H9 (cell line): ENCODE measurements at regions not wholly inside any gene's neighbourhood (a gene's known extent, or its start where the extent isn't known, plus 50 kb on each side); places are given as distances from the start of the nearest gene placed in this dataset.

Experiments used
- DNase-seq: peaks from one replicate; pipeline ENCODE4 v3.0.0-alpha.2; 2017
- H2AFZ ChIP-seq: one replicate; pipeline ENCODE4 v1.6.1; 2013; ENCODE audit warnings: mild to moderate bottlenecking, low read length, control low read depth, moderate library complexity
- H2AK5ac ChIP-seq: 2 replicates; pipeline ENCODE4 v1.6.1; 2013; ENCODE audit warnings: low read length, control low read depth, mixed read lengths; ENCODE audit not compliant: insufficient read length
- H2BK120ac ChIP-seq: one replicate; pipeline ENCODE4 v1.6.1; 2013; ENCODE audit warnings: low read depth, mild to moderate bottlenecking, low read length, control low read depth, inconsistent platforms; ENCODE audit not compliant: poor library complexity, severe bottlenecking
- H2BK12ac ChIP-seq: 2 replicates; pipeline ENCODE4 v1.6.1; 2013; ENCODE audit warnings: low read length, control low read depth, mixed read lengths, low read depth; ENCODE audit not compliant: insufficient read length
- H2BK15ac ChIP-seq: 2 replicates; pipeline ENCODE4 v1.6.1; 2013; ENCODE audit warnings: low read depth, low read length, control low read depth
- H2BK20ac ChIP-seq: one replicate; pipeline ENCODE4 v1.6.1; 2013; ENCODE audit warnings: low read depth, mild to moderate bottlenecking, low read length, control low read depth, inconsistent platforms; ENCODE audit not compliant: poor library complexity, severe bottlenecking
- H2BK5ac ChIP-seq: 2 replicates; pipeline ENCODE4 v1.6.1; 2013; ENCODE audit warnings: low read length, control low read depth, mixed read lengths; ENCODE audit not compliant: insufficient read length
- H3K14ac ChIP-seq: 2 replicates; pipeline ENCODE4 v1.6.1; 2013; ENCODE audit warnings: low read length, control low read depth; ENCODE audit not compliant: insufficient read depth
- H3K18ac ChIP-seq: 2 replicates; pipeline ENCODE4 v1.6.1; 2013; ENCODE audit warnings: low read depth, mild to moderate bottlenecking, mixed read lengths, low read length, control low read depth; ENCODE audit not compliant: insufficient read length
- H3K23ac ChIP-seq: 2 replicates; pipeline ENCODE4 v1.6.1; 2013; ENCODE audit warnings: low read length, control low read depth, mixed read lengths, low read depth; ENCODE audit not compliant: insufficient read length
- H3K23me2 ChIP-seq: 2 replicates; pipeline ENCODE4 v1.6.1; 2013; ENCODE audit warnings: low read depth, mild to moderate bottlenecking, mixed read lengths, low read length, control low read depth; ENCODE audit not compliant: insufficient read length, poor library complexity, severe bottlenecking
- H3K27ac ChIP-seq: 2 replicates; pipeline ENCODE4 v1.5.1; 2013; ENCODE audit warnings: low read length, control low read depth, mixed read lengths, low read depth; ENCODE audit not compliant: insufficient read length
- H3K27me3 ChIP-seq: 2 replicates; pipeline ENCODE4 v1.6.1; 2013; ENCODE audit warnings: low read length, control low read depth, inconsistent platforms; ENCODE audit not compliant: insufficient read depth
- H3K4ac ChIP-seq: 2 replicates; pipeline ENCODE4 v1.6.1; 2013; ENCODE audit warnings: low read depth, mild to moderate bottlenecking, control low read depth, inconsistent platforms, low read length, moderate library complexity
- H3K4me1 ChIP-seq: 2 replicates; pipeline ENCODE4 v1.6.1; 2013; ENCODE audit warnings: low read length, control low read depth, inconsistent platforms; ENCODE audit not compliant: insufficient read depth
- H3K4me2 ChIP-seq: 2 replicates; pipeline ENCODE4 v1.6.1; 2013; ENCODE audit warnings: low read length, control low read depth, mixed read lengths; ENCODE audit not compliant: insufficient read length, insufficient read depth
- H3K56ac ChIP-seq: 2 replicates; pipeline ENCODE4 v1.6.1; 2013; ENCODE audit warnings: low read depth, mild to moderate bottlenecking, mixed read lengths, low read length, control low read depth; ENCODE audit not compliant: insufficient read length
- H3K79me1 ChIP-seq: 2 replicates; pipeline ENCODE4 v1.6.1; 2013; ENCODE audit warnings: low read depth, mild to moderate bottlenecking, moderate library complexity, low read length, control low read depth, inconsistent platforms; ENCODE audit not compliant: insufficient read depth, poor library complexity, severe bottlenecking
- H3K79me2 ChIP-seq: 2 replicates; pipeline ENCODE4 v1.6.1; 2013; ENCODE audit warnings: low read length, control low read depth, inconsistent platforms; ENCODE audit not compliant: insufficient read depth
- H3K9ac ChIP-seq: 2 replicates; pipeline ENCODE4 v1.6.1; 2013; ENCODE audit warnings: low read length, control low read depth, mixed read lengths; ENCODE audit not compliant: insufficient read length; ENCODE audit errors: extremely low read depth
- H3K9me3 ChIP-seq: one replicate; pipeline ENCODE4 v1.6.1; 2013; ENCODE audit warnings: low read depth, low read length, inconsistent platforms; ENCODE audit not compliant: control insufficient read depth
- H3T11ph ChIP-seq: one replicate; pipeline ENCODE4 v1.6.1; 2013; ENCODE audit warnings: mild to moderate bottlenecking, low read length, control low read depth, inconsistent platforms
- H4K20me1 ChIP-seq: one replicate; pipeline ENCODE4 v1.6.1; 2013; ENCODE audit not compliant: control insufficient read depth, insufficient read length, insufficient read depth
- H4K5ac ChIP-seq: 2 replicates; pipeline ENCODE4 v1.6.1; 2013; ENCODE audit warnings: low read depth, mild to moderate bottlenecking, mixed read lengths, low read length, control low read depth; ENCODE audit not compliant: insufficient read length
- H4K8ac ChIP-seq: replicated peaks from 2 replicates; pipeline ENCODE4 v1.6.1; 2013; ENCODE audit warnings: low read length, control low read depth, mixed read lengths, low read depth; ENCODE audit not compliant: insufficient read length
- H4K91ac ChIP-seq: 2 replicates; pipeline ENCODE4 v1.6.1; 2013; ENCODE audit warnings: low read depth, mild to moderate bottlenecking, moderate library complexity, mixed read lengths, low read length, control low read depth; ENCODE audit not compliant: insufficient read length
- H3K27ac Mint-ChIP-seq, 3 experiments: 2 replicates in 2 of 3; 3 replicates in 1 of 3; pipeline ENCODE4 v1.8.0; 2020 to 2021; ENCODE audit warnings: mixed read lengths in 3 of 3, mild to moderate bottlenecking in 1 of 3, moderate library complexity in 1 of 3
- H3K27me3 Mint-ChIP-seq: 2 replicates; pipeline ENCODE4 v1.8.0; 2021; ENCODE audit warnings: low read depth, mild to moderate bottlenecking, moderate library complexity, mixed read lengths
- H3K36me3 Mint-ChIP-seq, 3 experiments: 2 replicates in 2 of 3; 3 replicates in 1 of 3; pipeline ENCODE4 v1.8.0; 2020 to 2021; ENCODE audit warnings: low read depth in 3 of 3, mixed read lengths in 3 of 3; ENCODE audit not compliant: insufficient read depth in 1 of 3
- H3K4me1 Mint-ChIP-seq, 2 experiments: 2 replicates each; pipeline ENCODE4 v1.8.0; 2020; ENCODE audit warnings: mixed read lengths in 2 of 2
- H3K4me3 Mint-ChIP-seq, 2 experiments: 2 replicates in 1 of 2; 3 replicates in 1 of 2; pipeline ENCODE4 v1.8.0; 2020 to 2021; ENCODE audit warnings: mild to moderate bottlenecking in 2 of 2, mixed read lengths in 2 of 2, moderate library complexity in 1 of 2
- H3K9me3 Mint-ChIP-seq, 2 experiments: 2 replicates in 1 of 2; 3 replicates in 1 of 2; pipeline ENCODE4 v1.8.0; 2020; ENCODE audit warnings: mild to moderate bottlenecking in 2 of 2, mixed read lengths in 2 of 2, moderate library complexity in 1 of 2
- CTCF ChIP-seq: fragments of 200-600 bp; sonication (generic); conservative IDR thresholded peaks from 3 replicates; pipeline ENCODE4 v1.8.0; 2021; ENCODE audit warnings: antibody characterized with exemption, mild to moderate bottlenecking
- WGBS: extraction: QIAGEN DNeasy Blood & Tissue Kit; methylation state at CpG from one replicate; pipeline ENCODE4 v1.1.7; 2013; ENCODE audit warnings: missing lambda C conversion rate, low lambda C conversion rate, mixed read lengths; ENCODE audit not compliant: insufficient read length; ENCODE audit errors: extremely low coverage; 5-methylcytosine and 5-hydroxymethylcytosine counted together

- DNase-seq = no peak
- H4K20me1 ChIP-seq = no peaks in the 10 kb centered on the region
- H3K9me3 ChIP-seq = no peaks in the 10 kb centered on the region
- no peak overlapping the region for H4K8ac ChIP-seq
- H3K4me1 Mint-ChIP-seq = peaks cover 19 to 23% of the 10 kb centered on the region in 2 experiments
- H3K79me2 ChIP-seq = no peaks in the 10 kb centered on the region
- H3K4ac ChIP-seq = no peak overlapping the region
- no peak overlapping the region for H3K9ac ChIP-seq
- H3K27me3 Mint-ChIP-seq = peaks cover 82% of the 10 kb centered on the region
- no peak overlapping the region for H2BK20ac ChIP-seq
- no peak overlapping the region for H3K23ac ChIP-seq
- H3K56ac ChIP-seq = no peak overlapping the region
- no peaks in the 10 kb centered on the region for H3K79me1 ChIP-seq
- no peak overlapping the region for H3K14ac ChIP-seq
- H3K4me2 ChIP-seq = no peak overlapping the region
- H3K4me3 Mint-ChIP-seq = no peak overlapping the region
- H2BK120ac ChIP-seq = no peak overlapping the region
- no peak overlapping the region for H2AFZ ChIP-seq
- H3K23me2 ChIP-seq = no peaks in the 10 kb centered on the region
- no peak overlapping the region for H3K27ac Mint-ChIP-seq
- no peaks in the 10 kb centered on the region for H3K4me1 ChIP-seq
- no peak overlapping the region for H4K5ac ChIP-seq
- H3K18ac ChIP-seq = no peak overlapping the region
- H3K27me3 ChIP-seq = peaks cover 15% of the 10 kb centered on the region; the same call in 1 of the 2 replicates
- H2BK5ac ChIP-seq = no peak overlapping the region
- no peak overlapping the region for H2BK15ac ChIP-seq
- WGBS = no CpG with 5 or more reads among the region's 1 CpG
- no peaks in the 10 kb centered on the region for H3K36me3 Mint-ChIP-seq
- no peak overlapping the region for H2AK5ac ChIP-seq
- H3K9me3 Mint-ChIP-seq = no peaks in the 10 kb centered on the region; a peak in 1 of 5 replicates
- no peak for TF ChIP-seq CTCF
- no peak overlapping the region for H3T11ph ChIP-seq
- H4K91ac ChIP-seq = no peak overlapping the region
- H2BK12ac ChIP-seq = no peak overlapping the region
- no peak overlapping the region for H3K27ac ChIP-seq
Measured at GRCh38 chr2:184339966-184340365, 258.4 kb upstream of the ZNF804A start.
